Right atrium auricular region (tissue), 2 donors: ENCODE measurements at regions not wholly inside any gene's neighbourhood (a gene's known extent, or its start where the extent isn't known, plus 50 kb on each side); places are given as distances from the start of the nearest gene placed in this dataset.

Experiments
- DNase-seq: peaks from one replicate; pipeline ENCODE4 v3.0.0-alpha.2; 2019; ENCODE audit warnings: low spot score
- H3K27ac ChIP-seq, 2 donors: fragments of 200-600 bp; sonication (generic); 1 replicate in 1 of 2; 2 replicates in 1 of 2; pipeline ENCODE4 v1.5.1; 2016 to 2019
- H3K27me3 ChIP-seq, 2 donors: fragments of 200-600 bp; sonication (generic); one replicate each; pipeline versions ENCODE4 v1.5.1 to v1.6.0; 2017 to 2019
- H3K36me3 ChIP-seq: fragments of 200-600 bp; sonication (generic); one replicate; pipeline ENCODE4 v1.5.1; 2016
- H3K4me1 ChIP-seq, 2 donors: fragments of 200-600 bp; sonication (generic); one replicate each; pipeline versions ENCODE4 v1.5.1 to v1.6.0; 2017 to 2019
- H3K4me3 ChIP-seq, 2 donors: fragments of 200-600 bp; sonication (generic); 1 replicate in 1 of 2; 2 replicates in 1 of 2; pipeline ENCODE4 v1.5.1; 2017 to 2019; ENCODE audit warnings: mild to moderate bottlenecking in 1 of 2, moderate library complexity in 1 of 2
- H3K9me3 ChIP-seq, 2 donors: fragments of 200-600 bp; sonication (generic); one replicate each; pipeline ENCODE4 v1.5.1; 2019
- TF ChIP-seq, protein P1 (sequence below), 2 donors: fragments of 200-600 bp; sonication (generic); IDR thresholded peaks; one replicate each; pipeline ENCODE4 v1.5.1; 2019; ENCODE audit warnings: antibody characterized with exemption in 2 of 2

DNA sequence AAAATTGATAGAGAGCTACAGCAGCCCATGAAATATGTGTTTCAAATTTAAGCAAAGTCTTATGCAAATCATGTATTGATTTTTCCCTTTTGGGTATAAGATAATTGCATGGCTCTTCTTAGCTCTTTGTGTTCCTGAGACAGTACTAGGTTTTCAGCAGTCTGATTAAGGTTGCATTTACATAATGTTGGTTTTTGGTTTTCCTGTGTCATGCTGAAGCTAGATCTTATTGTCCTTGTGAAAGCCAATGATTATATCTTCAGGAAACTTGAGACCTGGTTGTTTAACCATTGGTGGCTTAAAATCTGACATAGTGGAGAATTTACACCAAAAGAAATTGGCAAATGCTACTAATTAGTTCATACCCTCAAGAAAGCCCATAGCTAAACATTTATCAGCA lies 392.6 kb downstream of the ZPLD1 start:
- H3K27ac ChIP-seq, result no peak overlapping the region
- TF ChIP-seq, protein P1, sequence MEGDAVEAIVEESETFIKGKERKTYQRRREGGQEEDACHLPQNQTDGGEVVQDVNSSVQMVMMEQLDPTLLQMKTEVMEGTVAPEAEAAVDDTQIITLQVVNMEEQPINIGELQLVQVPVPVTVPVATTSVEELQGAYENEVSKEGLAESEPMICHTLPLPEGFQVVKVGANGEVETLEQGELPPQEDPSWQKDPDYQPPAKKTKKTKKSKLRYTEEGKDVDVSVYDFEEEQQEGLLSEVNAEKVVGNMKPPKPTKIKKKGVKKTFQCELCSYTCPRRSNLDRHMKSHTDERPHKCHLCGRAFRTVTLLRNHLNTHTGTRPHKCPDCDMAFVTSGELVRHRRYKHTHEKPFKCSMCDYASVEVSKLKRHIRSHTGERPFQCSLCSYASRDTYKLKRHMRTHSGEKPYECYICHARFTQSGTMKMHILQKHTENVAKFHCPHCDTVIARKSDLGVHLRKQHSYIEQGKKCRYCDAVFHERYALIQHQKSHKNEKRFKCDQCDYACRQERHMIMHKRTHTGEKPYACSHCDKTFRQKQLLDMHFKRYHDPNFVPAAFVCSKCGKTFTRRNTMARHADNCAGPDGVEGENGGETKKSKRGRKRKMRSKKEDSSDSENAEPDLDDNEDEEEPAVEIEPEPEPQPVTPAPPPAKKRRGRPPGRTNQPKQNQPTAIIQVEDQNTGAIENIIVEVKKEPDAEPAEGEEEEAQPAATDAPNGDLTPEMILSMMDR (IDR thresholded peaks at IDR 0.05), result no peak
- H3K9me3 ChIP-seq, result no peaks in the 10 kb centered on the region
- no peak overlapping the region for H3K4me3 ChIP-seq
- H3K36me3 ChIP-seq, result no peaks in the 10 kb centered on the region
- DNase-seq, result no peak
- H3K27me3 ChIP-seq, result no peaks in the 10 kb centered on the region
- no peaks in the 10 kb centered on the region for H3K4me1 ChIP-seq

DNA sequence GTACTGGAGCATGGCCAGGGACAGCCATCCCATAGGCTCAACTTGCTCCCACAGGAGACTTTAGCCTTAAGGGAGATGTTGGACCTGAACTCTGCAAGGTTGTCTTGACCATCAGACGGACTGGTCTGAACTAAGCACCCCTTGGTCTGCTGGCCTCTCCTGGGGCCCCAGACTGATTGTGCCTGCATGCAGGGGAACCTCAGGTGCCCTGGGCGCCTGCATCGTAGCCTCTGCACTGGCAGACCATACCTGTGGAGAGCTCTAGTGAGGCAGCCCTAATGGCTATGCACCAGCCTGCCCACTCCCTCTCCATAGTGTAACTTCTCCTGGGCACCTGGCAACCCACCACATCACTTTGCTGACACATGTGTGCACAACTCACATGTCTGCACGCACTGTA lies 395.6 kb downstream of the ZPLD1 start:
- TF ChIP-seq, protein P1 (IDR thresholded peaks at IDR 0.05), result no peak
- H3K27ac ChIP-seq, result no peak overlapping the region
- H3K36me3 ChIP-seq, result no peaks in the 10 kb centered on the region
- no peak overlapping the region for H3K4me3 ChIP-seq
- no peak for DNase-seq
- no peaks in the 10 kb centered on the region for H3K4me1 ChIP-seq
- H3K9me3 ChIP-seq, result no peaks in the 10 kb centered on the region
- no peaks in the 10 kb centered on the region for H3K27me3 ChIP-seq

DNA sequence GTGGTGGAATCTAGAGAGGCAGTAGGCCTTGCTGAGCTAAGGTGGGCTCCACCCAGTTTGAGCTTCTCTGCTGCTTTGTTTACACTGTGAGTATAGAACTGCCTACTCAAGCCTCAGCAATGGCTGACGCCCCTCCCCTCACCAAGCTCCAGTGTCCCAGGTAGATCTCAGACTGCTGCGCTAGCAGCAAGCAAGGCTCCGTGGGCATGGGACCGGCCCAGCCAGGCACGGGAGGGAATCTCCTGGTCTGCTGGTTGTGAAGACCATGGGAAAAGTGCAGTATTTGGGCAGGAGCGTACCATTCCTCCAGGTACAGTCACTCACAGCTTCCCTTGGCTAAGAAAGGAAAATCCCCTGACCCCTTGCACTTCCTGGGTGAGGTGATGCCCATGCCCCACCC lies 407.1 kb downstream of the ZPLD1 start:
- DNase-seq, result no peak
- no peak overlapping the region for H3K4me3 ChIP-seq
- no peak overlapping the region for H3K27ac ChIP-seq
- H3K36me3 ChIP-seq, result no peaks in the 10 kb centered on the region
- H3K4me1 ChIP-seq, result no peaks in the 10 kb centered on the region
- H3K27me3 ChIP-seq, result no peaks in the 10 kb centered on the region
- H3K9me3 ChIP-seq, result no peaks in the 10 kb centered on the region
- TF ChIP-seq, protein P1 (IDR thresholded peaks at IDR 0.05), result no peak

DNA sequence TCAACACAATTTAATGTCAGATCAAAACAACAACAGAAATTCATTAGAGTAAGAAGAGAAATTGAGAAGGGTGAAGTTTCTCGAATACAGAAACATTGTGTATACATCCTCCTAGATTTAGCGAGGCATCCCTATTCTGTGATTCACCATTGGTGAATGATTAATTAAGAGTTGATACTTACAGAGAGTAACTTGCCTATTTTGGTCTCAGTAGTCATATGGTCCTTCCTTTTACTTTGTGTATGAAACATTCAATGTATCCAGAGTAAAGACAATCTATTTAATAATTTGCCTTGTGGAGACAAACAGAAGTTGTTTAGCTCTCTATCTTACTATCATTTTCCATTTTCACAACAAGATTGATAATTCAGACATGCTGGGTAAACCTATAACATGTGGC lies 432.0 kb downstream of the ZPLD1 start:
- H3K4me3 ChIP-seq, result no peak overlapping the region

DNA sequence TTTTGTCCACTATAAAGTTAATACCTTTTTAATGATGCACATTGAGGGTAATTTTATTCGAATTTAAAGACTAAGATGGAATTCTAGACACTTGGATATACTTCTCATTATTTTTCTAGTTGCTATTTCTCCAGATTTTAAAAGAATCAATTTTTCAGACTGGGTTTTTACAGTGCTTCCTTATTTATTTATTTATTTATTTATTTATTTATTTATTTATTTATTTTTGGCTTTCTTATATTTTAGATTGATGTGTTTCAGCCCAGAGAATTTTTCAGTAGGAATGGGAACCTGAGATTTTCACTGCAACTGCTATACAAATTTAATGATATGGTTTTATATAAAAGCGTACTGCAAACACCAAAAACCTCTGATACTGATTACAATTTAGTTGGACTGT lies 448.7 kb downstream of the ZPLD1 start:
- Histone ChIP-seq H3K36me3 (no peaks in the 10 kb centered on the region), H3K9me3 (no peaks in the 10 kb centered on the region), H3K27me3 (no peaks in the 10 kb centered on the region), H3K27ac (no peak overlapping the region), H3K4me1 (no peaks in the 10 kb centered on the region), H3K4me3 (no peak overlapping the region)
- TF ChIP-seq, protein P1 (IDR thresholded peaks at IDR 0.05), result no peak
- DNase-seq, result no peak

More for the DNA sequence above, 432.0 kb downstream of the ZPLD1 start:
- H3K4me1 ChIP-seq, result no peaks in the 10 kb centered on the region
- no peaks in the 10 kb centered on the region for H3K36me3 ChIP-seq
- no peak overlapping the region for H3K27ac ChIP-seq
- no peaks in the 10 kb centered on the region for H3K27me3 ChIP-seq
- no peaks in the 10 kb centered on the region for H3K9me3 ChIP-seq
- TF ChIP-seq, protein P1 (IDR thresholded peaks at IDR 0.05), result no peak
- no peak for DNase-seq

DNA sequence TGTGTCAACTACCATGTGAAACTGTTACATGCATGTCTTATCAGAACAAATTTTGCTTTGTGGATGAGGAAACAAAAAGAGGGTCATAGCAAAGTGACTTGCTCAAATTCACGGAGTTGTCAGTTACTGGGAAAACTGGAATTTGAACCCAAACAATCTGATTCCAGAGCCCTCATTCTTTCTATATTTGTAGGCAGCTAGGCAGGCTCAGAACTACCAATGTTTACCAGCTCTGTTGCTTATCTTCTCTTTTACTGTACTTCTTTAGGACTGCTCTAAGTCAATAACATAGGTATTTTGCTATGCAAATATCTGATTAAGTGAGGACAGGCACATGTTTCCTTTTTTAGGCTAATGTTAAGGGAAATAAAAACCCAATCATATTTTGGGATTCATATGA lies 450.5 kb downstream of the ZPLD1 start:
- no peak for DNase-seq
- no peak overlapping the region for H3K27ac ChIP-seq
- H3K9me3 ChIP-seq, result no peaks in the 10 kb centered on the region
- no peaks in the 10 kb centered on the region for H3K27me3 ChIP-seq
- H3K4me3 ChIP-seq, result no peak overlapping the region
- TF ChIP-seq, protein P1 (IDR thresholded peaks at IDR 0.05), result no peak
- H3K4me1 ChIP-seq, result no peaks in the 10 kb centered on the region
- no peaks in the 10 kb centered on the region for H3K36me3 ChIP-seq
